Transverse colon (tissue), 4 donors: ENCODE measurements at regions not wholly inside any gene's neighbourhood (a gene's known extent, or its start where the extent isn't known, plus 50 kb on each side); places are given as distances from the start of the nearest gene placed in this dataset.

Source experiments
- CTCF ChIP-seq, 5 experiments: fragments of 200-600 bp in 3 of 5; fragments of 450-650 bp in 2 of 5; sonication (generic) in 3 of 5; IDR thresholded peaks; 1 replicate in 2 of 5; 2 replicates in 3 of 5; pipeline ENCODE4 v1.5.1; 2016 to 2017; ENCODE audit warnings: antibody characterized with exemption in 5 of 5, inconsistent platforms in 3 of 5, mild to moderate bottlenecking in 2 of 5, moderate library complexity in 1 of 5
- POLR2A ChIP-seq: fragments of 450-650 bp; IDR thresholded peaks from one replicate; pipeline ENCODE4 v1.6.1; 2016; ENCODE audit warnings: antibody characterized with exemption, mild to moderate bottlenecking, moderate library complexity
- POLR2AphosphoS5 ChIP-seq, 3 donors: sonication (generic); formaldehyde crosslinking; IDR thresholded peaks; one replicate each; pipeline ENCODE4 v1.6.1; 2016; ENCODE audit warnings: antibody characterized with exemption in 3 of 3

GRCh38 chr18:51433881-51434280 lies 236.4 kb upstream of the MEX3C start:
- TF ChIP-seq CTCF (IDR thresholded peaks at IDR 0.05) = no peak
- TF ChIP-seq POLR2A = no peak
- no peak for TF ChIP-seq POLR2AphosphoS5 (IDR thresholded peaks at IDR 0.05)
